Mucosa of descending colon (tissue), 3 donors: ENCODE measurements at regions not wholly inside any gene's neighbourhood (a gene's known extent, or its start where the extent isn't known, plus 50 kb on each side); places are given as distances from the start of the nearest gene placed in this dataset.

Experiments used
- ATAC-seq: fragments of 200-7000 bp; cut with Tn5 transposase; one replicate; pipeline ENCODE4 v1.9.1; 2020; ENCODE audit warnings: mild to moderate bottlenecking, moderate library complexity
- DNase-seq, 3 donors: peaks; one replicate each; pipeline ENCODE4 v3.0.0-alpha.2; 2020
- H3K36me3 ChIP-seq: fragments of 200-600 bp; one replicate; pipeline ENCODE4 v1.8.0; 2021; ENCODE audit warnings: low read depth, mild to moderate bottlenecking
- H3K4me1 ChIP-seq: fragments of 200-600 bp; one replicate; pipeline ENCODE4 v1.8.0; 2021; ENCODE audit warnings: low read depth, mild to moderate bottlenecking
- H3K4me3 ChIP-seq: fragments of 200-600 bp; one replicate; pipeline ENCODE4 v1.8.0; 2021; ENCODE audit warnings: mild to moderate bottlenecking
- H3K9me3 ChIP-seq: fragments of 200-600 bp; one replicate; pipeline ENCODE4 v1.8.0; 2021; ENCODE audit warnings: mild to moderate bottlenecking
- CTCF ChIP-seq: fragments of 200-600 bp; IDR thresholded peaks from one replicate; pipeline ENCODE4 v1.8.0; 2022; ENCODE audit warnings: antibody characterized with exemption, mild to moderate bottlenecking
- intact Hi-C, 2 donors: fragments of 100-400 bp; cut with DNase I in 1 of 2; cut with micrococcal nuclease in 1 of 2; formaldehyde crosslinking; loops; one replicate each; pipeline versions ENCODE4 v1.11.0 to v1.11.1; 2022; cut with DNase I, micrococcal nuclease
- donor health status: DM: no; HTN: no; CAD: no; lungs with moderate emphysema.
- donor health status: DM: no; HTN: no; CAD: no.
- donor health status: DM: no; HTN: yes; CAD: no.

GRCh38 chr13:44011036-44011435, 131.3 kb downstream of the LACC1 start:
- Histone ChIP-seq H3K36me3 (no peaks in the 10 kb centered on the region), H3K4me3 (no peak overlapping the region), H3K4me1 (no peaks in the 10 kb centered on the region), H3K9me3 (no peaks in the 10 kb centered on the region)
- intact Hi-C loops, result no loop called here
- TF ChIP-seq CTCF, result no peak
- ATAC-seq, result no peak
- DNase-seq, result no peak

- H3K36me3 ChIP-seq, result no peaks in the 10 kb centered on the region
- DNase-seq (no peak), ATAC-seq (no peak)
- no peak overlapping the region for H3K4me3 ChIP-seq
- no peak for TF ChIP-seq CTCF
- intact Hi-C loops, result no loop called here
- no peaks in the 10 kb centered on the region for H3K9me3 ChIP-seq
- no peaks in the 10 kb centered on the region for H3K4me1 ChIP-seq
Observed at GRCh38 chr13:44012910-44013757, 133.4 kb downstream of the LACC1 start.

GRCh38 chr13:44013758-44014291, 134.1 kb downstream of the LACC1 start:
- Histone ChIP-seq H3K36me3 (no peaks in the 10 kb centered on the region), H3K4me3 (no peak overlapping the region), H3K9me3 (no peaks in the 10 kb centered on the region), H3K4me1 (no peaks in the 10 kb centered on the region)
- DNase-seq (no peak), ATAC-seq (no peak)
- no peak for TF ChIP-seq CTCF
- intact Hi-C loops, result no loop called here

GRCh38 chr13:44014501-44014900, 134.8 kb downstream of the LACC1 start:
- no peaks in the 10 kb centered on the region for H3K4me1 ChIP-seq
- DNase-seq (no peak), ATAC-seq (no peak)
- no peaks in the 10 kb centered on the region for H3K36me3 ChIP-seq
- intact Hi-C loops, result no loop called here
- no peak overlapping the region for H3K4me3 ChIP-seq
- no peaks in the 10 kb centered on the region for H3K9me3 ChIP-seq
- TF ChIP-seq CTCF, result no peak

- TF ChIP-seq CTCF, result no peak
- DNase-seq, result no peak
- no peak for ATAC-seq
- Histone ChIP-seq H3K9me3 (no peaks in the 10 kb centered on the region), H3K4me3 (no peak overlapping the region), H3K36me3 (no peaks in the 10 kb centered on the region), H3K4me1 (no peaks in the 10 kb centered on the region)
- intact Hi-C loops, result no loop called here
Observed at GRCh38 chr13:44015118-44015517, 135.4 kb downstream of the LACC1 start.
